OCI-LY7 (cell line): ENCODE measurements at regions not wholly inside any gene's neighbourhood (a gene's known extent, or its start where the extent isn't known, plus 50 kb on each side); places are given as distances from the start of the nearest gene placed in this dataset.

Source experiments
- BruUV-seq: library from RNA; stranded (reverse); fragments of 400-500 nt; replicated peaks from 2 replicates; lab custom pipeline; 2021; lab: Mats Ljungman, UMichigan
- CTCF ChIA-PET: fragments of 300-600 bp; sonication (Branson Sonifier 250); formaldehyde crosslinking; loops from one replicate; lab custom pipeline; 2022; ENCODE audit warnings: antibody characterized with exemption; ENCODE audit not compliant: unreplicated experiment; lab: Charles Lee
- POLR2A ChIA-PET: fragments of 300-600 bp; sonication (Branson Sonifier 250); formaldehyde crosslinking; loops from one replicate; lab custom pipeline; 2022; ENCODE audit warnings: antibody characterized with exemption; lab: Charles Lee
- DNase-seq: peaks from one replicate; pipeline ENCODE4 v3.0.0-alpha.2; 2015; ENCODE audit warnings: low spot score
- H2AFZ ChIP-seq: fragments of 200-600 bp; sonication (generic), shearing (Covaris generic); 2 replicates; pipeline ENCODE4 v1.6.1; 2014; ENCODE audit warnings: mild to moderate bottlenecking, antibody characterized with exemption, low read length, moderate library complexity
- H3K27ac ChIP-seq: fragments of 200-600 bp; sonication (generic); 2 replicates; pipeline ENCODE4 v1.5.1; 2014; ENCODE audit warnings: mixed run types, low read depth, mild to moderate bottlenecking, moderate library complexity, low read length, inconsistent platforms; ENCODE audit not compliant: poor library complexity, severe bottlenecking
- H3K36me3 ChIP-seq: fragments of 200-600 bp; sonication (generic); 2 replicates; pipeline ENCODE4 v1.6.1; 2014; ENCODE audit warnings: mild to moderate bottlenecking, antibody characterized with exemption, low read length, moderate library complexity, mixed read lengths; ENCODE audit not compliant: insufficient read depth
- H3K4me1 ChIP-seq: fragments of 200-600 bp; sonication (generic); 2 replicates; pipeline ENCODE4 v1.5.1; 2014; ENCODE audit warnings: mild to moderate bottlenecking, low read length; ENCODE audit not compliant: insufficient read depth, poor library complexity, severe bottlenecking
- H3K4me2 ChIP-seq: fragments of 200-600 bp; sonication (generic); 2 replicates; pipeline ENCODE4 v1.6.1; 2014; ENCODE audit warnings: mild to moderate bottlenecking, low read length
- H3K4me3 ChIP-seq: fragments of 200-600 bp; sonication (generic); 2 replicates; pipeline ENCODE4 v1.5.1; 2014; ENCODE audit warnings: mild to moderate bottlenecking, low read depth, low read length; ENCODE audit not compliant: poor library complexity, severe bottlenecking
- H3K79me2 ChIP-seq: fragments of 200-600 bp; sonication (generic); 2 replicates; pipeline ENCODE4 v1.6.1; 2016; ENCODE audit warnings: low read depth, mild to moderate bottlenecking, low read length, moderate library complexity, mixed read lengths; ENCODE audit not compliant: insufficient read depth
- H3K9me2 ChIP-seq: fragments of 200-600 bp; sonication (generic); 2 replicates; pipeline ENCODE4 v1.6.1; 2016; ENCODE audit warnings: mild to moderate bottlenecking, low read length, mixed read lengths; ENCODE audit not compliant: insufficient read depth
- H3K9me3 ChIP-seq: fragments of 200-600 bp; sonication (generic); 2 replicates; pipeline ENCODE4 v1.6.1; 2014; ENCODE audit warnings: mild to moderate bottlenecking, mixed run types, low read length, mixed read lengths
- H4K20me1 ChIP-seq: fragments of 200-600 bp; sonication (generic); 2 replicates; pipeline ENCODE4 v1.6.1; 2014; ENCODE audit warnings: mild to moderate bottlenecking, antibody characterized with exemption, low read length, moderate library complexity, mixed read lengths; ENCODE audit not compliant: insufficient read depth
- CTCF ChIP-seq: fragments of 200-600 bp; sonication (generic); conservative IDR thresholded peaks from 2 replicates; pipeline ENCODE4 v1.5.1; 2014; ENCODE audit warnings: mild to moderate bottlenecking, antibody characterized with exemption, low read length, moderate library complexity, mixed read lengths
- EZH2phosphoT487 ChIP-seq: fragments of 200-600 bp; sonication (generic); IDR thresholded peaks from 2 replicates; pipeline ENCODE4 v1.6.1; 2018; ENCODE audit warnings: low read depth, borderline replicate concordance, mild to moderate bottlenecking, mixed run types, antibody characterized with exemption, low read length, moderate library complexity, mixed read lengths
- intact Hi-C: fragments of 100-400 bp; cut with micrococcal nuclease; formaldehyde crosslinking; loops from one replicate; pipeline ENCODE4 v1.10.0; 2022; ENCODE audit not compliant: unreplicated experiment

GRCh38 chr11:96658436-96658835 is 268.6 kb downstream of the JRKL start:
- TF ChIP-seq CTCF, result no peak
- no peak for TF ChIP-seq EZH2phosphoT487
- DNase-seq, result no peak
- Histone ChIP-seq H3K4me1 (no peaks in the 10 kb centered on the region), H2AFZ (no peak overlapping the region), H3K79me2 (no peaks in the 10 kb centered on the region), H3K9me2 (no peaks in the 10 kb centered on the region), H3K27ac (no peak overlapping the region), H3K4me3 (no peak overlapping the region), H3K4me2 (no peak overlapping the region), H3K9me3 (no peaks in the 10 kb centered on the region), H3K36me3 (no peaks in the 10 kb centered on the region), H4K20me1 (no peaks in the 10 kb centered on the region)
- BruUV-seq, result no TSS peak
- POLR2A ChIA-PET, result interaction anchor here (0.9 to 2.8 kb wide), 2 partner anchors 9 to 10 kb away, joined by 4 to 10 read pairs; no protein-coding TSS in a partner anchor
- intact Hi-C loops, result no loop called here
- CTCF ChIA-PET, result no interaction called here

GRCh38 chr11:96664110-96664509 is 274.3 kb downstream of the JRKL start:
- POLR2A ChIA-PET, result no interaction called here
- H3K9me3 ChIP-seq, result no peaks in the 10 kb centered on the region
- no peaks in the 10 kb centered on the region for H3K79me2 ChIP-seq
- no peak for TF ChIP-seq EZH2phosphoT487
- no peak overlapping the region for H3K27ac ChIP-seq
- H3K4me1 ChIP-seq, result no peaks in the 10 kb centered on the region
- intact Hi-C loops, result no loop called here
- no peaks in the 10 kb centered on the region for H3K36me3 ChIP-seq
- no peaks in the 10 kb centered on the region for H4K20me1 ChIP-seq
- no peak overlapping the region for H2AFZ ChIP-seq
- DNase-seq, result no peak
- no peak overlapping the region for H3K4me3 ChIP-seq
- H3K9me2 ChIP-seq, result no peaks in the 10 kb centered on the region
- CTCF ChIA-PET, result no interaction called here
- no TSS peak for BruUV-seq
- H3K4me2 ChIP-seq, result no peak overlapping the region

- no TSS peak for BruUV-seq
- no peak for DNase-seq
- Histone ChIP-seq H3K36me3 (no peaks in the 10 kb centered on the region), H3K9me2 (no peaks in the 10 kb centered on the region), H4K20me1 (no peaks in the 10 kb centered on the region), H3K9me3 (no peaks in the 10 kb centered on the region), H2AFZ (no peak overlapping the region), H3K4me3 (no peak overlapping the region), H3K79me2 (no peaks in the 10 kb centered on the region), H3K4me2 (no peak overlapping the region), H3K27ac (no peak overlapping the region), H3K4me1 (no peaks in the 10 kb centered on the region)
- intact Hi-C loops, result no loop called here
- POLR2A ChIA-PET, result interaction anchor here (1.1 to 1.6 kb wide), 3 partner anchors 14 to 21 kb away, joined by 3 to 5 read pairs (median 3); no protein-coding TSS in a partner anchor
- CTCF ChIA-PET, result no interaction called here
- no peak for TF ChIP-seq EZH2phosphoT487
- TF ChIP-seq CTCF, result no peak
These were observed 290.6 kb downstream of the JRKL start for GRCh38 chr11:96680211-96681018.
